ENCODE measurements at regions not wholly inside any gene's neighbourhood (a gene's known extent, or its start where the extent isn't known, plus 50 kb on each side); places are given as distances from the start of the nearest gene placed in this dataset.

DNA sequence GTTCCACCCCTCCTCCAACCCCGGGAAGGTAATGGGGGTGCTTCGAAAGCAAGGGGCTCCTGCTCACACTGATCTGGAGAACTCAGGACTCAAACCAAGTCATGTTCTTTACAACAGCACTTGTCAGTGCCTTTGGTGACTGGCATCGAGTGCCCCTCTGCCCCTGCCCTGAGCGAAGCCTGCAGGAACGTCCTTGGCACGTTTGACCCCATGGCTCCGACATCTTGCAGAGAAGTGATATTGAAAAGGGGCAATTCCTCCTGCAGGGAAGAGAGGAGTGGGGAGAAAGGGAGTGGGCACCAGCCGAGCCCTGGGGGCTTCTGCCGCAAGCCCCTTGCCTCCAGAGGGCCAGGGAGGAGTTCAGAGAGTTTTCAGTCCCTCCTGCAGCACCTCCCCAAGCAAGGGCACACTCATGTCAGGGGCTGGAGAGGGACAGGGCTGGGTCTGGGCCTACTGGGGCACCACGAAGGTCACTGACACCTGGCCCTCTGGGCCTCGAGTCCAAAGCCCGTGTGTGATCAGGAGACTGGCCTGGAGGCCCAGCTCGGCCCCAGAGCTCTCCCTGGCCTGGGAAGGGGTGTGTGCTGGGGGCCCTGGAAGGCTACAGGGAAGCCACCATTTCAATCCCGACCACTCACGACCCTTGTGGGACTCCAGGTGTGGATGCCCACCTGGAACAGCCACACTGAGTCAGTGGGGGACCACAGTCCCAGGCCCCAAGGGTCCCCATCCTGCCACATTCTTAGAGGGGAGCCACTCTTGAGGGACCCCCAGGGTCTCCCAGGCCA, 94.9 kb upstream of the NKX1-1 start:
- no peak overlapping the region for H3K27ac ChIP-seq (ENCODE audit: extremely low read depth, low read depth, low read length)
- H3K9me3 ChIP-seq (replicated peaks; ENCODE audit: control insufficient read depth, insufficient read depth, low read depth, low read length): no peaks in the 10 kb centered on the region
- H3K4me1 ChIP-seq (replicated peaks in 1 of 2; ENCODE audit: control insufficient read depth in 2 of 2, insufficient read depth in 2 of 2, low read length in 2 of 2): peaks cover 0 to 43% of the 10 kb centered on the region in 2 experiments; a peak in 2 of 5 replicates
- no peaks in the 10 kb centered on the region for H3K79me2 ChIP-seq (ENCODE audit: control insufficient read depth, insufficient read depth, low read length)
- BruUV-seq (replicated peaks): no TSS peak
- H3K4me3 ChIP-seq: no peak overlapping the region
- in situ Hi-C loops (cut with MboI): no loop called here
- peak overlapping the region in 1 of 2 experiments; percentile 26; a peak in 2 of 4 replicates for H3K9ac ChIP-seq (ENCODE audit: insufficient read depth in 1 of 2, low read depth in 2 of 2, low read length in 2 of 2)
- H3K9me1 ChIP-seq (ENCODE audit: control insufficient read depth, insufficient read depth, low read length): no peaks in the 10 kb centered on the region
- H3K4me2 ChIP-seq (ENCODE audit: insufficient read depth, low read length): no peak overlapping the region
- FAIRE-seq: no peak
- WGBS (ENCODE audit: insufficient coverage, low coverage, missing lambda C conversion rate): 0% methylated on average over 13 of the region's 15 CpGs
- no peak for ATAC-seq
- intact Hi-C loops (cut with micrococcal nuclease): no loop called here
- ChIA-PET POLR2A (interaction anchor here (0.7 kb wide), 1 partner anchor 18 kb away, joined by 4 read pairs; no protein-coding TSS in a partner anchor), CTCF (ENCODE audit: low intra/inter-chr PET ratio) (interaction anchor here (0.7 kb wide), 1 partner anchor 12 kb away, joined by 3 read pairs; no protein-coding TSS in a partner anchor)
- H3K27me3 ChIP-seq (ENCODE audit: control insufficient read depth in 2 of 2, insufficient read depth in 2 of 2, low read length in 2 of 2): peaks cover under 1 to 34% of the 10 kb centered on the region in 2 experiments; a peak in 3 of 5 replicates
- H4K20me1 ChIP-seq (replicated peaks; ENCODE audit: control insufficient read depth, insufficient read depth, low read length): no peaks in the 10 kb centered on the region
- no peak for DNase-seq (ENCODE audit: extremely low read depth in 1 of 4, low spot score in 3 of 4)
- no peak for TF ChIP-seq KAT2B (IDR thresholded peaks at IDR 0.05; ENCODE audit: low read depth, low read length)
- TF ChIP-seq, protein P1, sequence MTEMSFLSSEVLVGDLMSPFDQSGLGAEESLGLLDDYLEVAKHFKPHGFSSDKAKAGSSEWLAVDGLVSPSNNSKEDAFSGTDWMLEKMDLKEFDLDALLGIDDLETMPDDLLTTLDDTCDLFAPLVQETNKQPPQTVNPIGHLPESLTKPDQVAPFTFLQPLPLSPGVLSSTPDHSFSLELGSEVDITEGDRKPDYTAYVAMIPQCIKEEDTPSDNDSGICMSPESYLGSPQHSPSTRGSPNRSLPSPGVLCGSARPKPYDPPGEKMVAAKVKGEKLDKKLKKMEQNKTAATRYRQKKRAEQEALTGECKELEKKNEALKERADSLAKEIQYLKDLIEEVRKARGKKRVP (CRISPR knock-in tag; IDR thresholded peaks at IDR 0.05): no peak
- no peak for TF ChIP-seq ZNF184 (CRISPR knock-in tag; IDR thresholded peaks at IDR 0.05)
- TF ChIP-seq ZNF253 (CRISPR knock-in tag; conservative IDR thresholded peaks at IDR 0.05): no peak
- TF ChIP-seq, protein P2, sequence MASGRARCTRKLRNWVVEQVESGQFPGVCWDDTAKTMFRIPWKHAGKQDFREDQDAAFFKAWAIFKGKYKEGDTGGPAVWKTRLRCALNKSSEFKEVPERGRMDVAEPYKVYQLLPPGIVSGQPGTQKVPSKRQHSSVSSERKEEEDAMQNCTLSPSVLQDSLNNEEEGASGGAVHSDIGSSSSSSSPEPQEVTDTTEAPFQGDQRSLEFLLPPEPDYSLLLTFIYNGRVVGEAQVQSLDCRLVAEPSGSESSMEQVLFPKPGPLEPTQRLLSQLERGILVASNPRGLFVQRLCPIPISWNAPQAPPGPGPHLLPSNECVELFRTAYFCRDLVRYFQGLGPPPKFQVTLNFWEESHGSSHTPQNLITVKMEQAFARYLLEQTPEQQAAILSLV (tag; IDR thresholded peaks at IDR 0.05): no peak
- no peak for TF ChIP-seq MEF2D (tag; conservative IDR thresholded peaks at IDR 0.05; ENCODE audit: low read depth)
- no peak for TF ChIP-seq JUNB (CRISPR knock-in tag; conservative IDR thresholded peaks at IDR 0.05)
- no peak for TF ChIP-seq SMARCC2 (IDR thresholded peaks at IDR 0.05; ENCODE audit: low read depth)
- TF ChIP-seq SREBF2 (CRISPR knock-in tag; IDR thresholded peaks at IDR 0.05): no peak
- TF ChIP-seq, protein P3, sequence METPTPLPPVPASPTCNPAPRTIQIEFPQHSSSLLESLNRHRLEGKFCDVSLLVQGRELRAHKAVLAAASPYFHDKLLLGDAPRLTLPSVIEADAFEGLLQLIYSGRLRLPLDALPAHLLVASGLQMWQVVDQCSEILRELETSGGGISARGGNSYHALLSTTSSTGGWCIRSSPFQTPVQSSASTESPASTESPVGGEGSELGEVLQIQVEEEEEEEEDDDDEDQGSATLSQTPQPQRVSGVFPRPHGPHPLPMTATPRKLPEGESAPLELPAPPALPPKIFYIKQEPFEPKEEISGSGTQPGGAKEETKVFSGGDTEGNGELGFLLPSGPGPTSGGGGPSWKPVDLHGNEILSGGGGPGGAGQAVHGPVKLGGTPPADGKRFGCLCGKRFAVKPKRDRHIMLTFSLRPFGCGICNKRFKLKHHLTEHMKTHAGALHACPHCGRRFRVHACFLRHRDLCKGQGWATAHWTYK (CRISPR knock-in tag; IDR thresholded peaks at IDR 0.05): no peak
- no peak for TF ChIP-seq ELF2 (CRISPR knock-in tag; IDR thresholded peaks at IDR 0.05)
- no peak overlapping the region for H2AFZ ChIP-seq (ENCODE audit: low read depth, low read length)
- H3K36me3 ChIP-seq (ENCODE audit: control insufficient read depth, insufficient read depth, low read length): no peaks in the 10 kb centered on the region

Data from K562 (cell line).